GM12864 (cell line): ENCODE measurements at regions not wholly inside any gene's neighbourhood (a gene's known extent, or its start where the extent isn't known, plus 50 kb on each side); places are given as distances from the start of the nearest gene placed in this dataset.

Source experiments
- DNase-seq: peaks from one replicate; pipeline ENCODE4 v3.0.0-alpha.2; 2011; ENCODE audit warnings: low read depth
- H3K4me3 ChIP-seq: 2 replicates; pipeline ENCODE4 v1.5.1; 2011; ENCODE audit warnings: mild to moderate bottlenecking, low read depth, low read length, control low read depth
- TF ChIP-seq, protein P1 (sequence below): IDR thresholded peaks from 2 replicates; pipeline ENCODE4 v1.5.1; 2011; ENCODE audit warnings: low read depth, mild to moderate bottlenecking, moderate library complexity, low read length, control low read depth, inconsistent platforms; ENCODE audit errors: missing control alignments

DNA sequence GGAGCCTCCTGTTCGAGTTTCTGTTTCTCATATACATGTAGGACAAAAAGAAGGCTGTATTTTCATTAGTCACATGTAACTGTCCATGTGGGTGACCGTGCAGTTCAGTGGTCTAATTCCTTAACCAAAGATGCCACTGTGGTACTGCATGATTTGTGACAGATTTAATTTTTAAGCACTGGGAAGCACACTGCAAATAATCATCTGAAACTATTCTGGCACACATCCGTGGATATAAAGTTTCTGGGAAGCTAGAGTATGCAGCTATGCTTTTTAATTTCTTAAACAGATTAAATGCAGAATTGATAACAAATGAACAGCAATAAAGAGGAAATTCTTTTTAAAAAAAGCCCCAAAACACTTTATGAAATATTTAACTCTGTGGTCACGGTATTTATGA lies 254.8 kb downstream of the LMO4 start:
- no peak overlapping the region for H3K4me3 ChIP-seq
- TF ChIP-seq, protein P1, sequence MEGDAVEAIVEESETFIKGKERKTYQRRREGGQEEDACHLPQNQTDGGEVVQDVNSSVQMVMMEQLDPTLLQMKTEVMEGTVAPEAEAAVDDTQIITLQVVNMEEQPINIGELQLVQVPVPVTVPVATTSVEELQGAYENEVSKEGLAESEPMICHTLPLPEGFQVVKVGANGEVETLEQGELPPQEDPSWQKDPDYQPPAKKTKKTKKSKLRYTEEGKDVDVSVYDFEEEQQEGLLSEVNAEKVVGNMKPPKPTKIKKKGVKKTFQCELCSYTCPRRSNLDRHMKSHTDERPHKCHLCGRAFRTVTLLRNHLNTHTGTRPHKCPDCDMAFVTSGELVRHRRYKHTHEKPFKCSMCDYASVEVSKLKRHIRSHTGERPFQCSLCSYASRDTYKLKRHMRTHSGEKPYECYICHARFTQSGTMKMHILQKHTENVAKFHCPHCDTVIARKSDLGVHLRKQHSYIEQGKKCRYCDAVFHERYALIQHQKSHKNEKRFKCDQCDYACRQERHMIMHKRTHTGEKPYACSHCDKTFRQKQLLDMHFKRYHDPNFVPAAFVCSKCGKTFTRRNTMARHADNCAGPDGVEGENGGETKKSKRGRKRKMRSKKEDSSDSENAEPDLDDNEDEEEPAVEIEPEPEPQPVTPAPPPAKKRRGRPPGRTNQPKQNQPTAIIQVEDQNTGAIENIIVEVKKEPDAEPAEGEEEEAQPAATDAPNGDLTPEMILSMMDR: no peak
- no peak for DNase-seq

DNA sequence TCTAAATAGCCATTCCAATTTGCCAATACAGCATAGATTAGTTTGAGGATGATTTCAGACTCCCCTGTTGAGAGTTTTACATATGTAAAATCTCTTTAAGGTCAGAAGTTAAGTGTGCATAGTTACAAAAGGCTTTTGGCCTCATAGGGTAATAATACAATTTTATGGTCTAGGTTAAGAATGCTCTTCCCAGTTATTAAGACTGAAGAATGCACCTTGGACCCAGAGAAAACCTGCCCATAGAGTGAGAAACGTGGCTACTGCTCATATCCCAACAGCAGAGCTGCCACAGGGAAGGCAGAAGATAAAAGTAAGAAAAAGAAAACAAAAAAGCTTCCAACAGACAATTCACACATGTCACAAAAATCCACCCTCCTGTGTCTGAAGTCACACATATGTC lies 255.9 kb downstream of the LMO4 start:
- TF ChIP-seq, protein P1: no peak
- DNase-seq: no peak
- H3K4me3 ChIP-seq: no peak overlapping the region

DNA sequence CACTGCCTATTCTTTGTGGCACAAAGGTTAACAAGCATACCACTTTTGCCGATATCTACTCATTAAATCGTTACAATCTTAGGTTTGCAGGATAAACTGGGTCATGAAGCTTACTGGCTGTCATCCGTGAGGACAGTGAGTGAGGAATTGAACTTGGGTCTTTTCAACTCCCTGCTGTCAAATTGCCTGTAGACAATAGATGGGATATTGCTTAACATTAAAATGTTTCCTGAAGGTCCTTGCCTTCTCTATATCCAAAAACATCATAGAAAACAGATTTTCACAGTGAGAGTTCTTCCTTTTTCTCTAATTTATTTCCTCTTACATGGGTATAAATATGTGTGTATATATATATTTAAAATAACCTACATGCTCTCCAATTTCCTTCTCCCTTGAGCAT lies 257.8 kb downstream of the LMO4 start:
- TF ChIP-seq, protein P1: no peak
- no peak for DNase-seq
- no peak overlapping the region for H3K4me3 ChIP-seq

DNA sequence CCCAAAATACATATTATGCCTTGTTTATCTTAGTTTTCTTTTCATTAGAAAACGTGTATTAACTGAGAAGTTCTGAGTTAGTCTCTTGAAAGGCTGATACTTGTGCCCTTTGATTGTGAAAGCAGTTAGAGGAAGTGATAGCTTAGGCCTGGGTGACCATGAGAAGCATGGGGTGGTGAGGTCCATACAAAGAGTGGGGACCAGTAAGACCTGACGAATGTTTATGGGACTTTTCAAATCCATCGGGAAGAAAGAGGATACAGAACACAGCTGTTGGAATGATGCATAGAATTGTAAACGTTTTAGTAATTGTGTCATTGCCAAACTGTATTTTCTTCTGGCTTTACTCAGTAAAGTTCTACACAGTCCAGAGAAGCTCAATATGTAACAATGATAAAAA lies 259.8 kb downstream of the LMO4 start:
- TF ChIP-seq, protein P1: no peak
- no peak for DNase-seq

DNA sequence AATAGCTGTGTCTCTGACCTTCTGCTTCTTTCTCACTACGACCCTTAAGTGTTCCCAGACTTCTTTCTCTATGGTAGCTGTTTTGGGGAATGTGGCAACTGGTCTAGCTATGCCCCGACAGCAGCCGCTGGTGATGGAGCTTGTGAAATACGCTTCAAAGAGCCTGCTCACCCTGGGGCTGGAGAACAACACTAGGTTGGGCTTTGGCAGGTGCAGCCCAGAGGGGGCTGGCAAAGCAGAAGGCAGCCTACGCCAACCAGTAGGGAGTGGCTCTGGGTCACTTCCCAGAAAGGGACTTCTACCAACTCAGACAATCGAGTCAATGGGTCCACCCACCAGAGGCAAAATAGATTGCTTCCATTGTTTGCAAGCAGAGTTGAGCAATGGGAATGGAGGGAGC lies 262.8 kb downstream of the LMO4 start:
- TF ChIP-seq, protein P1: no peak
- DNase-seq: no peak
- no peak overlapping the region for H3K4me3 ChIP-seq

More for the DNA sequence above, 259.8 kb downstream of the LMO4 start:
- H3K4me3 ChIP-seq: no peak overlapping the region

DNA sequence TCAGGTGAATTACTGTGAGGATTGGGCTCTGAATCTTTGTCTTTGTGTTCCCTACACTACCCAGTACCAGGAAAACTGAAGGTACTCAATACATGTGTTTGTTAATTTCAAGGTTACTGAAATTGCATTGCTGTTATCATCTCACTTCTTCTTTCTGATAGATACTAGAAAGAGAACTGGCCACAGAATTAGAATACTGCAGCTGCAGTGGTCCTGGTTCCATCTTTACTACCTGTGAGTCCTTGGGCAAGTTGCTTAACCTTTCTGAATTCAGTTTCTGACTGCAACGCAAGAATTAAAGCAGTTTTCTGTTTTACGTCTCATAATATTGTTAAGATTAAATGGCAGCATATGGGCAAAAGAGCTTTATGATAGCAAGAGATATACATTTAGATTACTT lies 263.5 kb downstream of the LMO4 start:
- TF ChIP-seq, protein P1: no peak
- DNase-seq: peak; percentile 55
- H3K4me3 ChIP-seq: no peak overlapping the region

DNA sequence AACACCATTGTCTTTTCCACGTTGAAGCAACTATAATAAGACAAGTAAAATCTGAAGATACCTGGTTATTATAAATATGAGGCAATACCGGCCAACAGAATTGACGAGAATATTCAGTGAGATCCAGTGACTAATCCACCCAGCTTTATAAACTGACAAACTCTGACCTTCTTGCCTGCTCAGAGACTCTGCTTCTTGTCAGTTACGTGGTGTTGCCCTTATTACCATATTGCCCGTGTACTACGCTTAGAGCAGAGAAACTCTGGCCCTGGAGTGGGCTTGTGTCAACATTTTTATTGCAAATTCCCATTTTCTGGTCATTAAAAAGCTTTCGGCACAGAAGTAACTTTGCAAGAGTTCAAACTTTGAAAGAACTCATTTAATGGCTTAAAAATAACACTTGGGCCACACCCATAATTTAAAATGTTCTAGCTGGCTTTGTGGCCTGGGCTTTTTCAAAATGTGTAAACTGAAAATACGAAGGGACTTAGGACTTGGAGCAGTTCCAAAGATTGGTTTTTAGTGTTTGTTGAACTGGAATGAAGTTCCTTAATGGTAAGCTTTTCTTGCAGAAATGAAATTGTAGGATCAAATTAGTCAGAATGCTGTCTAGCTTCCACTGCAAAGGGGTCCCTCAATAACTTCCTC lies 266.2 kb downstream of the LMO4 start:
- no peak for DNase-seq
- TF ChIP-seq, protein P1: no peak
- no peak overlapping the region for H3K4me3 ChIP-seq
